HK-2 (cell line): ENCODE measurements at regions not wholly inside any gene's neighbourhood (a gene's known extent, or its start where the extent isn't known, plus 50 kb on each side); places are given as distances from the start of the nearest gene placed in this dataset.
A peak's percentile ranks its signal among the peaks of the same experiment; 100 is the strongest.

Experiments used
- DNase-seq: peaks from one replicate; pipeline ENCODE4 v3.0.0-alpha.2; 2018; ENCODE audit not compliant: unreplicated experiment

GRCh38 chr4:18082236-18082635, 60.7 kb upstream of the LCORL start:
- DNase-seq, result no peak

GRCh38 chr4:18081708-18082107, 60.2 kb upstream of the LCORL start:
- DNase-seq, result no peak

- no peak for DNase-seq
Measured at GRCh38 chr4:18077808-18078207, 56.3 kb upstream of the LCORL start.

- DNase-seq, result peak; percentile 48
Measured at GRCh38 chr4:18075823-18076433, 54.4 kb upstream of the LCORL start.

GRCh38 chr4:18071894-18072293, 50.3 kb upstream of the LCORL start:
- no peak for DNase-seq
